Neural progenitor cell (in vitro differentiated cells): ENCODE measurements at regions not wholly inside any gene's neighbourhood (a gene's known extent, or its start where the extent isn't known, plus 50 kb on each side); places are given as distances from the start of the nearest gene placed in this dataset.

ENCODE experiments used
- EZH2 ChIP-seq: fragments of 200-600 bp; sonication (generic); IDR thresholded peaks from 2 replicates; pipeline ENCODE4 v1.6.1; 2017; ENCODE audit warnings: antibody characterized with exemption, mild to moderate bottlenecking, moderate library complexity
- TF ChIP-seq, protein P1 (sequence below): fragments of 200-600 bp; sonication (generic); IDR thresholded peaks from 2 replicates; pipeline ENCODE4 v1.5.1; 2017; ENCODE audit warnings: antibody characterized with exemption, mild to moderate bottlenecking

- TF ChIP-seq, protein P1, sequence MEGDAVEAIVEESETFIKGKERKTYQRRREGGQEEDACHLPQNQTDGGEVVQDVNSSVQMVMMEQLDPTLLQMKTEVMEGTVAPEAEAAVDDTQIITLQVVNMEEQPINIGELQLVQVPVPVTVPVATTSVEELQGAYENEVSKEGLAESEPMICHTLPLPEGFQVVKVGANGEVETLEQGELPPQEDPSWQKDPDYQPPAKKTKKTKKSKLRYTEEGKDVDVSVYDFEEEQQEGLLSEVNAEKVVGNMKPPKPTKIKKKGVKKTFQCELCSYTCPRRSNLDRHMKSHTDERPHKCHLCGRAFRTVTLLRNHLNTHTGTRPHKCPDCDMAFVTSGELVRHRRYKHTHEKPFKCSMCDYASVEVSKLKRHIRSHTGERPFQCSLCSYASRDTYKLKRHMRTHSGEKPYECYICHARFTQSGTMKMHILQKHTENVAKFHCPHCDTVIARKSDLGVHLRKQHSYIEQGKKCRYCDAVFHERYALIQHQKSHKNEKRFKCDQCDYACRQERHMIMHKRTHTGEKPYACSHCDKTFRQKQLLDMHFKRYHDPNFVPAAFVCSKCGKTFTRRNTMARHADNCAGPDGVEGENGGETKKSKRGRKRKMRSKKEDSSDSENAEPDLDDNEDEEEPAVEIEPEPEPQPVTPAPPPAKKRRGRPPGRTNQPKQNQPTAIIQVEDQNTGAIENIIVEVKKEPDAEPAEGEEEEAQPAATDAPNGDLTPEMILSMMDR: no peak
- TF ChIP-seq EZH2: no peak
Observed at GRCh38 chr2:52113338-52113737, 1081.4 kb upstream of the NRXN1 start.
